HG02763 (cell line): ENCODE measurements at regions not wholly inside any gene's neighbourhood (a gene's known extent, or its start where the extent isn't known, plus 50 kb on each side); places are given as distances from the start of the nearest gene placed in this dataset.
"Not testable (repeated sequence)": the region's sequence is repeated elsewhere in the genome, so short reads cannot be mapped to it uniquely, and the experiment has no call there.

ENCODE experiments used
- ATAC-seq: cut with Tn5 transposase; IDR thresholded peaks from one replicate; pipeline ENCODE4 v1.9.1; 2021; ENCODE audit warnings: mild to moderate bottlenecking, moderate library complexity; ENCODE audit not compliant: unreplicated experiment

DNA sequence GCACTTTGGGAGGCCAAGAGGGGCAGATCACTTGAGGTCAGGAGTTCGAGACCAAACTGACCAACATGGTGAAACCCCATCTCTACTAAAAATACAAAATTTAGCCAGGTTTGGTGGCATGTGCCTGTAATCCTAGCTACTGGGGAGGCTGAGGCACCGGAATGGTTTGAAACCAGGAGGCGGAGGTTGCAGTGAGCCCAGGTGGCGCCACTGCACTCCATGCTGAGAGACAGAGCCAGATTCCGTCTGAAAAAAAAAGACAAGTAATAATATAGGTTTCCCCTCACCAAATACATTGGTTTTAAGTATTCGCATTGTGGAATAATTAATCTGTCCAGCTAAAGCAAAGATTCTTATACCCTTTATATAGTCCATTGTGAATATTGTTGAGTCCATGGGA lies 1544.6 kb downstream of the OLFM4 start:
- no peak for ATAC-seq

DNA sequence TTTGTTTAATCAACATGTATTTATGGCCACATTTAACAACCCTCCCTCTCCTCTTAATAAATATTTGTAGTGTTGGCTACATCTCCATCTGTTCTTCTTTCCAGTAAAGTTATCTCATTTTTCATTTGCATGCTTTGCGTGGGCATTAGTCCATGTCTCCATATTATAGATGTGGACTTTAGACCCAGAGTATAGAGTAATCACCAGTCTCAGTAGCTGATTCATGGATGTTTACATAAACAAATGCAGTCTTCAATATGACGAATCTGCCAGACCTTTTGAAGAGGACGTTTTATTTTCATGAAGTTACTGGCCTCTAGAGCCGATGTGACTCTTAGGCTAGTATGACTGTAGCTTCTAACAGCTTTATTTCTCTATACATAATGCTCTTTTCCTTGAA lies 1546.2 kb downstream of the OLFM4 start:
- ATAC-seq: no peak

DNA sequence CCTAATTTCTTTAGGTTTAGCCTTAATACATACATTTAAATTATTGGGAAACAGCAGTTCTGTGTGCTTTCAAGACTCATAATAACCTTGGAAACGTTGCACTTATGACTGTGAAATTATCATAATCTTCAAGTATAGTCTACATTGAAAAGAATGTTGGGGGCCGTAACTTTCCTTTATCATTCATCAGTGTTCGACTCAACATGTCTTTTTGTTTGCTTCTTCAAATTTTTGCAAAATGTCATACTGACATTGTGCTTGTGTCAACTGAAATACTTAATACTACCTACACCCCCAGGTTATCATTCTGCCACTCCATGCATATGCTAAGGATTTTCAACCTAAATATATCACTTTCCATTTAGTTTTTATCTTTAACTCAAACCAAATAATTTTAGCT lies 1562.9 kb downstream of the OLFM4 start:
- no peak for ATAC-seq

DNA sequence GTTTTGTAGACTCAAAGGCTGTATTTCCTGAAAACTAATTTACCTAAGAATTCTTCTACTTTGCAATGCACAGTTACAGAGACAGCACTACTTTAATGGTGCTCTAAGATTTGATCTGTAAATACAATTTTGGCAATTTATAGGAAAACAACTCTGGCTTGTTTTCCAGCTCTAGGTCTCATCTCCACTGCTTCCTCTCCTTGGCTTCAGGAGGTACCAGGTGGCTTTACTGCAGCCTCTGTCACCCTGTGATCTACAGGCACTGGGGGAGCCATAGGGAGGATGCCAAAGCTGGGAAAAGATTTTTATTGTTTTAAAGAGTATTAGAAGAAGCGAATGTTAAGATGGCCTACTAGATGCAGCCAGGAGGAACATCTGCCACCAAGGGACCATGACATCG lies 1563.6 kb downstream of the OLFM4 start:
- ATAC-seq: no peak

DNA sequence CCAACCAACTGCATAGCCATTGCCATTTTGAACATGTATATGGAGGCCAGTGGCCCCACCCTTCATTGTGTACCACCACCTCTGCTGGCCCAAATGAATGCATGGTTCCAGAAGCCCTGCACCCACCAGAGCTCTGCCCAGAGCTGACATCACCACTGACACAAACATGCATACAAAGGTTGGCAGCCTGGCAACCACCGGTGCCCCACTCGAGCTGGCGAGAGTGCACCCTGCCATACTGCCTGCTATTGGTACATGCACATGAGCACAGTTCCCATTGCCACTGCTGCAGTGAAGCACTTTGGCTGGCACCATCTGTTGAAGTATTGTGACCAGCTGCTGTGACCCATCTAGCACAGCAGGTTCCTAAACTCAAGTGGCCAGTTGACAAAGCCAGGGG lies 1564.9 kb downstream of the OLFM4 start:
- ATAC-seq: no peak

DNA sequence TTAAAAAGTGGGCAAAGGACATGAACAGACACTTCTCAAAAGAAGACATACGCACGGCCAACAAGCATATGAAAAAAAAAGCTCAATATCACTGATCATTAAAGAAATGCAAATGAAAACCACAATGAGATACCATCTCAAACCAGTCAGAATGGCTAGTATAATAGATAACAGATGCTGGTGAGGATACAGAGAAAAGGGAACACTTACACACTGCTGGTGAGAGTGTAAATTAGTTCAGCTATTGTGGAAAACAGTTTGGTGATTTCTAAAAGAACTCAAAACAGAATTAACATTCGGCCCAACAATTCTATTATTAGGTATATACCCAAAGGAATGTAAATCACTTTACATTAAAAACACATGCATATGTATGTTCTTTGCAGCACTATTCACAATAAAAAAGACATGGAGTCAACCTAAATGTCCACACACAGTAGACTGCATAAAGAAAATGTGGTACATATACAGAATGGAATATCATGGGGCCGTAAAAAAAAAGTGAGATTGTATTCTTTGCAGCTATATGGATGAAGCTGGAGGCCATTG lies 1569.0 kb downstream of the OLFM4 start:
- ATAC-seq: no peak

DNA sequence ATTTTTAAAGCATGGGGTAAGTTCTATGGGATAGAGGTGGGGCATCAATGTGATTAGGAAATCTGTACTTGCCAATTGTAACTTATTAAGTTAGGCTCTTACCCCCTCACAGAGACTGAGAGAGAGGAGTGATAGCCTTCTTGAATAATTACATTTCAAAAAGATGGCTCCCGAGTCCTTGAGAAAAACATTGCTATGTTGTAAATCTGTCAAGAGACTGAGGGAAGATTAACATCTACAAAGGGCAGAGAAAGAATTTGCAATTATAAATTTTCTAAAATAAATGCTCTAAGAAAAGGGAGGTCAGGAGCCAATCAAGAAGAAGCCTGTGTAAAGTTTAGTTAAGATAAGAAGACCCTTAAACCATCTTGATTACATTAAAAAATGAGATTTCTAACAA lies 1570.8 kb downstream of the OLFM4 start:
- no peak for ATAC-seq

DNA sequence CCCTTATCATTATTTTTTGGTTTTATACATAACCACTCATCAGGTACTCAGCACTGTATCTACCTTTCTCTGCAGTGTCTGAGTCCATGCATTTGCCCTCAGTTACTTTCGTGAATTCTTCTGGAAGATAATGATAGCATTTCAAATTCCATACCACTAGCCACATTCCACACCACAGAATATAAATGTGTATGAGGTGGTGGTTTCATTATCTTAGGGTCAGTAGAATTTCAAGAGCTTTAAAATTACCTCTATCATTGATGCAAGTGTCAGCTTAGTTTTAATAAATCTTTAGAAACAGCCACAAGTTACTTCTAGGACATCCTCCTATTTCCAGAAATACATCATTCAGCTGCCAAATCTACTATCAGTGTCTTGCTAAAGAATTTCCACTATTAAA lies 1578.3 kb downstream of the OLFM4 start:
- no peak for ATAC-seq

DNA sequence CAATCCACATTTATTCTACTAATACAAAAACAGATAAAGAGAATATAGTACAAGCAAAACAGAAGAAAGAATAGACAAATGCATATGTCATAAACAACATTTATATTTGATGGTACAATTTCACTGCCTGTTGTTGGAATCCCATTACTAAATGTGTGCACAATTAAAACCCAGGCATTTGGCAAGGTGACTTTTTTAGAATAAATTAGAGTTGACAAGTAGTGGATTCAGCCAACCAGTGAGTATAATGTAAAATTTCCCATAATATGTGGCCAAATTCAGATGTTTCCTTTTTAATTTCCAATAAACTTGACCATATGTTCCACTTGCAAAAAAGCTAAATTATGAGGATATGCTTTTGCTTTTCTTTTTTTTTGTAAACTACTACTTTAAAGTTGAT lies 1578.8 kb downstream of the OLFM4 start:
- ATAC-seq: no peak

DNA sequence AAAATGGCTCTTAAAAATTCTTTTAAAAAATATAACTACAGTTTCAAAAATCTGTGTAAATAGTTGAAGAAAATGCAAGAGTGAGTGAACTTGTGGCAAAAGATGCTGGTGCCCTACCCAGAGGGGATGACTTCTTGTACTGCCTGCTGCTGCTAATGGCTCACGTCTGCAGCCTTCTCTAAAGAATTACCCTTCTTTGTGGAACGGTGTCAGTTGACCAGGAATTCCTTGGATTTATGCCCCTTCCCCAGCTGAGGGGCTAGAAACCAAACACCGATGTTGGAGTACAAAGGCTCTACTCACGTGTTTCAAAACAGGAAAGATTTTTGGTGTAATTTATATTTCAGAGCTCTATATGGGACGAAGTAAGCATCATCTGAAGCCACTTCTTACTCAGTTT lies 1582.8 kb downstream of the OLFM4 start:
- no peak for ATAC-seq

DNA sequence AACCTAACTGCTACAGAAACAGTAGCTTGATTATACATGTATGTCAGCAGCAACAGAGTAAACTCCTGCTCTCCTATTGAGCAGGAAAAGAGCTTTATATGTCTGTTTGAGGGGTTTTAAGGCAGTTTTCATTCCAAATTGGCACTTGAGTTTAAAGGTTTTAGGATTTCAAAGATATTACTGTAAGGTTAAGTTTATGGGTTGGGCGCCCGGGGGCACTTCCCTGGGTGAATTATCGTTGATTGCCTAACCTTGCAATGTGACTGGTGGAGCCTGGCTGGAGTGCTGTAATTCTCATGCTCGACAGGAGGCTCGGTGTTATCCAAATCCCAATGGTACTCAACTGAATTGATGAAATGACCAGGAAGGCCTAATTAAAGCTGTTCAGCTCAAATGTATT lies 1586.1 kb downstream of the OLFM4 start:
- ATAC-seq: no peak

DNA sequence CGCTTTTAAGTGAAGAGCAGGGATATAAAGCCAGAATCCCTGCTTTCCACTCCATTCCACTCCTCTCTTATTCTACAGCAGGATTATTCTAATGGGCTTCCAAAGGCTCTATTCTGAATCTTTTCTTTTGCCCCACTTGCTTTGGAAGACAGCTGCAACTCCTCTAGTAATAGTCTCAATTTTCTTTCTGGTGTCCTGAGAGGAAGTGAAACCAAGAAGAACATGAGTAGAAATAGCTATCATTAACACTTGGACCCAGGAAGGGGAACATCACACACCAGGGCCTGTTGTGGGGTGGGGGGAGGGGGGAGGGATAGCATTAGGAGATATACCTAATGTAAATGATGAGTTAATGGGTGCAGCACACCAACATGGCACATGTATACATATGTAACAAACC lies 1597.9 kb downstream of the OLFM4 start:
- ATAC-seq: not testable (repeated sequence)

DNA sequence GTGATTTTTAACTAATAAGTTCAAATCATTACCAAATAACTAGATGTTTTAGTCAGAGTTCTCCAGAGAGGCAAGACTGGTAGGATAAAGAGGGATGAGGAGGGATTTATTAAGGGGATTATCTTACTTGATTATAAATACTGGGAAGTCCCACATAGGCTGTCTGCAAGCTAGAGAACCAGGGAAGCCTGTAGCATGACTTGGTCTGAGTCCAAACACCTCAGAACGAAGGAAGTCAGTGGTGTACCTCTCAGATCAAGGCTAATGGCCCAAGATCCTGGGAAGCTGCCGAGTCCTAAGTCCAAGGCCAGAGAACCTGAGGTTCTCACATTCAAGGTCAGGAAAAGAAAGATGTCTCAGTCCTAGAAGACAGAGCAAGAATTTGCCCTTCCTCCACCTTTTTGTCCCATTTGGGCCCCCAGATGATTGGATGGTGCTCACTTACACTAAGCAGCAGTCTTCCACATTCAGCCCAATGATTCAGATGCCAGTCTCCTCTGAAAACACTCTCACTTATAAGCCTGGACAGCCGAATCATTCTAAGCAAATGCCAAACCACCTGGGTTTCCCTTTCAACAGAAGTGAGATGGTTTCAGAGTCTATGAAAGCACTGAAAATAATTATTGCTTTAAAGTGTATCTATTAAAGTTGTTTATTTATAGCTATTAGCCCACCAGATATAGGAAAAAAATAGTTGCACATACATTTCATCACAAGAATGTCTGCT lies 1599.2 kb downstream of the OLFM4 start:
- no peak for ATAC-seq

DNA sequence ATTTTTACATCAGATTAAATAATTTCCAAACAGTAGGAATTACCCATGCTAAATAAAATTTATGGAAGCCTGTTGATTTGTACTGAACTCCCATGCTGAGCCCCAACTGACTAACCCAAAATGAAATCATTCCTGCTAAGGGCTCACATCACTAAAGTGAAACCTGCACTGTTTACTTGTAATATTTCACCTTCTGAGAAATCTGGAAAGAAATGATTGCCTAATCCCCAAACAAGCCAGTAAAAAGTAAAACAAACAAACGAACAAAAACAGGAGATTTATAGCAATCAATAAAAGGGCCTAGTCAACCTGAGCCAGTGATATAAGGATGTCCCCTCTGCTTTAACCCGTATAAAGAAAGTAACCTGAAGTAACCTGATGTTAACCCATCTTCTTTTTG lies 1599.8 kb downstream of the OLFM4 start:
- ATAC-seq: no peak

DNA sequence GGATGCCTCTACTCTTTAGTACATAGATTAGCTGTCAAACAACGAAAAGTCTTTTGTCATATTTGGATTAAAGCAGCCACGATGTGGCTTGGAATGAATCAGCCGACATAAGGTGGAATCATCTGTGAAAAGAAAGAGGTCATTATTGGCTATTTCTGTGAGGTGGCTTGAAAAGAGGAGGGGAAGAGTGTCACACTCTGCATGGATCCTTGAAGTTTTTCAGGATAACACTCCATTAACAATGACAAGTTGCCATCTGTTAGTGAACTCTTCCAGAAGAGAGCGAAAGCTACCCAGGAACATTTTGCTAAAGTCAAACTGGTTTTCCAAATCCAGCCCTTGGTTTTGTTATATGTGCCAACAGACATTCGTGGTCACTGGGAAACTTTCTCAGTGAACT lies 1604.8 kb downstream of the OLFM4 start:
- ATAC-seq: no peak

DNA sequence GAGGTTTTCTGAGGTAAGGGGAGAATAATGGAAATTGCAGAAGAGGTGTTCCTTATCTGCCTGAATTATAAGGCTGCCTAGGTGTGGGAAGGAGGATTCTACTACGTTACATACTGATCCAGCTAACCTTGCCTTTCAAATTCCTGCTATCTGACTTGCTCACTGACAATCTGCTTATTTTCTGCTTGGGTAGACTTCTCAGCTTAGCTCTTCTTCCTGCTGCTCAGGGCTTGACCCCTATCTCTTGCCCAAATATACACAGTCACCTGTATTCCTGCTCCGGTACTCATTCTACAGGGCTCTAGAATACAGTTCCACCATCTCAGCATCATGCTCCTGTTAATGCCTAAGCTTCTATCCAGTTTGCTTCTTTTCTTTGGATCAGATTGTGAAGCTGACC lies 1607.6 kb downstream of the OLFM4 start:
- ATAC-seq: no peak

DNA sequence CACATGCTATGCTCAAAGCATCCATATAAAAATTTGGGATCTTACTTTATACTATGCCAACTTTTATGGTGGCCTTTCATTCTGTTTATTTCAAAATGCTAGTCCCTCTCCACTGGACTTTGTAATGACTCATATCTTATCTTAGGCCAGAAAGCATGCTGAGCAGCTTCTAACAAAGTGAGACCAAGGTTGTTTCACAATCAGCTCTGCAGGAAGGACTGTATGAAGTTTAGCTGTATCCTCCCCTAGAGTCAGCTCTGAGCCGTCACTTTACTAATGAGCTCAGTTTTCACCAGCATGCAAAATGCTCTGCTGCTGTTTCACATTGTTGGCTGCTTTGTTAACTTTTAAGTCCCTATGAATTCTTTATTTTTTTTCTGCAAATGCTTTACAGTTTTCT lies 1608.8 kb downstream of the OLFM4 start:
- ATAC-seq: no peak

DNA sequence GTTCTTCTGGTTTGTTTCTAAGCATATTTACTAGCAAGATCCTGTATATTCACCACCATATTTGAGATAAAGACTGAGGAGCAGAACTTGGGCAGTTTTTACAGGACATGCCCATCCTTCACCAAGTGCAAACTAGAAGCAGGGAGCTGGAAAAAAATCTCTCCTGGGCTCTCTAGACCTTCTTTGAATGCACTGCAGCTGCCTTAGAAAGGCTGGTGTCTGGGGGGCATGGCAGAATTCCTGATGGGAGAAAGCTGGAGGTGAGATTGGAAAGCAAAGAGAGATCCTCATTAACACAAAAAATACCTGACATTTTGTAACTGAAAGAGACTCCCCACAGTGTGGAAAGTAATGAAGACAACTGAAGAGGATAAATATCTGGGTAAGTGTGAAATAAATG lies 1612.1 kb downstream of the OLFM4 start:
- no peak for ATAC-seq

DNA sequence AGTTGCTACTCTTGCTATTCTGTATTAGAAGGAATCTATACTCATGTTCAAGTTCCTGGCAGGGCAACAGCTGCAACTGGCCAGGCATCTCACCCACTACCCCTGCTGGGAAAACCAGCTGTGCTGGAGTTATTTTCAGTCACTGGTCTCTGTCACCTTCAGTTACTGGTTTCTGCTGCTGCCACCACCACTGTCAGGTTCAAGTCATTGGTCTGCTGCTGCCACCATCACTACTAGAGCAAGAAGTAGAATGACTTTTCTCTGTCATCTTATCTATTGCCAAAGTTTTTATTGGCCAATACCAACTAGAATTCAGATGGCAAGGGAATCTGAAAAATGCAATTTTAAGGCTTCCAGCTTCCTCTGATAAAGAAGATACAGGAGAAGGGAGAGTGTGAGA lies 1615.2 kb downstream of the OLFM4 start:
- no peak for ATAC-seq

DNA sequence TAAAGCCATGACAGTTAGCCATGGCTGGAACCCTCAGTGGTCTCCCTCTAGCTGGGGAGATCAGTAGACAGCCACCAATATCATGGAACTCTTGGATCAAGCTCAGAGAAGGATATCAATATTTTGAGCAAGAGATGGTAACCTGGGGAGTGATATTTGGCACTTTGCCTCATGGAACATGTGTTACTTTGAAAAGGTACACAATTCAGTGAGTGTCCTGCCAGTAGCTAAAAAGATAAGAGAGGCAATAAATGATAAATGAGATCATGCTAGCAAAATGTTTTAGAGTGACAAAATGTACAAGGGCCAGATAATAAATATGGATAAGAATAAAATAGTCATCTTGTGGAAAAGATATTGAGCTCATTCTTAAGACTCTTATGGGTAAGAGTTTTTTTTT lies 1618.7 kb downstream of the OLFM4 start:
- no peak for ATAC-seq

DNA sequence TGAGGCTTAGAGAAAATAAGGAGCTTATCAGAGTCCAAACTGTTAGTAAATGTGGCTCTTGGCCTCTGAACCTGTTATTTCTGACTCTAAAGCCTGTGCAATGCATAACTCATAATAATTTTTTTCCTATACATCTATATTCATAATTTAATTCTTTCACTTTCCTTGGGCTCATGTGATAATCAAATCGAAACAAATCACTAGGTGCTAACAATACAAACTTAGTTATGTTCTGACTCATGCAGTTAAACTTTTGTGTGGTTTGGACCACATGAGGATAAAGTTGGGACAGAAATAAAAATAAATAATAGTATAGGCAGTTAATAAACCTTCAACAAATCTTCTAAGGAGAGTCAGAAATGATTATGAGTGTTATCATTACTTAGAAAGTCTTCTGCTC lies 1629.0 kb downstream of the OLFM4 start:
- no peak for ATAC-seq

DNA sequence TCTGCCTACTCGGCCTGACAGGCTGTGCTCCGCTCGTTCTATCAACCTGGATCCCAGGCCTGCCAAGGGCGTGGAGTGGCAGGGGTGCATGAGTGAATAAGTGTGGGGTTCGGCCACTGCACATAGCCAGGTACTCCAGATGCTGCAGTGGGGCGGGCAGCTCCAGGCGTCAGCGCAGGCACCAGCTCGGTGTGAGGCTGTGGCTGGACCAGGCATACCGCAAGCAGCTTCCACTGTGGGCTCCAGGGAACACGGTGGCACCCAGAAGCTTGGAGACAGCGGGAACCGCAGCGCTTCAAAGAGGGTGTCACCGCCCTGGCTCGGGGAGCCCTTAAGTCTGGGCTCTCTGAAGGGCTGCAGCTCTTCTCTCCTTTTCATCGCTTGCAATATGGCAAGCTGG lies 1630.2 kb downstream of the OLFM4 start:
- no peak for ATAC-seq

DNA sequence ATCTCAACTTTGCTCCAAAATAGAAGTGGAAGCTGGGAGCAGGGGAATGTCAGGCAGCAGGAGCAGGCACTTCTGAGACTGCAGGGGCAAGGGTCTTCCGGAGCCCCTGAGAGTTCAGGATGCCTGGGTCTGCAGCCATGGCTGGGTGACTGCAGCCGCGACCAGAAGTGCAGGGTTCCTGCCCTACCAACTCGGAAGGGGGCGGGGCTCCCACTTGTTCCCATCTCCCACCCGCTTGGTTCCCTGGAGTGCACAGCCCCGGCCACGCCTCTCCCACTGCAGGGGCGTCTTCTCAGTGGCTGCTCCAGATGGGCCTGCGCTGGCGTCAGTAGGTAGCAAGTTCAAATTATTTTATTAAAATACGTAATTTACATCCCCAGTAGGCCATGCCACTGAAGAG lies 1631.7 kb downstream of the OLFM4 start:
- no peak for ATAC-seq
